GM23248 (cell line): ENCODE measurements at regions not wholly inside any gene's neighbourhood (a gene's known extent, or its start where the extent isn't known, plus 50 kb on each side); places are given as distances from the start of the nearest gene placed in this dataset.

Experiments
- EZH2 ChIP-seq: fragments of 200-600 bp; sonication (generic); IDR thresholded peaks from 2 replicates; pipeline ENCODE4 v1.6.1; 2018; ENCODE audit warnings: antibody characterized with exemption, mild to moderate bottlenecking; ENCODE audit not compliant: insufficient read depth, poor library complexity, severe bottlenecking
- EZH2phosphoT487 ChIP-seq: fragments of 200-600 bp; sonication (generic); IDR thresholded peaks from 2 replicates; pipeline ENCODE4 v1.6.1; 2018; ENCODE audit warnings: antibody characterized with exemption, moderate library complexity, mild to moderate bottlenecking, low read depth; ENCODE audit not compliant: insufficient read depth

DNA sequence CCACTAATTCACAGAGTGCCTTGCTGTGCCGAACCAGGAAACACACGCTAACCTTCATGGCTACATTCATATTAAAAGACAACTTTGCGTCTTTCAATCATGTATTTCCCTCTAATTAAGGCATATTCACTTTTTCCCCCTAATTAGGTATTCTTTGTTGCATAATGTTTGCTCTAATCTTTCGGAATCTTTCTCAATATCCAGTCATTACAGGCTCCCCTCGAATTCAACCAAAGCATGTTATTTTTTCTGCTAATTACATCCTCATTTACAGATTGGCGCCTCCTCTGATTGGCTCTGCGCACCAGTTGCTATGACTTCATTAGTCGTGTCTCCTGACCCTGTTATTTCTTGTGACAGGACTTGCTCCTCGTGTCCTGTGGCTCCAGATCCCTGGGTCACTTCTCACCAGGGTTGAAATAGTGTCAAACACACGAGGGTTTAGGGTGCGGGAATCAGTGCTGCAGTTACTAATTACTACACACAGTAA, 226.7 kb upstream of the TSHZ3 start:
- TF ChIP-seq EZH2phosphoT487 (no peak), EZH2 (no peak)
